NCI-H526 (cell line): ENCODE measurements at regions not wholly inside any gene's neighbourhood (a gene's known extent, or its start where the extent isn't known, plus 50 kb on each side); places are given as distances from the start of the nearest gene placed in this dataset.

Source experiments
- DNase-seq, 2 experiments: peaks; one replicate each; lab custom pipeline; 2025; lab: John Stamatoyannopoulos, UW

DNA sequence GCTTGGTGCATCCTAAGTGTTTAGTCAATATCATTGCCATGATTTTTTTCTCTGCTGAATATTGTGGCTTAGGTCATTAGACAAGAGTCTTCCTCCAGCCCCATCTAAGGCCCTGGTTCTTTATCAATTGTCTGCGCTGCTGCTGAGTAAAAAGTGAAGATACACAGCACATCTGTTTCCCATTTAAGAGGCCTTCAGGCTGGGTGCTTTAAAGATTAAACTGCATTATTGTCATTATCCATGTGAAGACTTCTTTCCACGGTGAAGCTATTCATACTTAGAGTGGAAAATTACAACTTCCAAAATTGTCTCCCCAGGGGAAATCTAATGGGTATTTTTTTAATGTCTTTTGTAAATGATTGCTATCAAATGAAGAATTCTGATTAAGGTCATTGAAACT lies 719.8 kb upstream of the LRRC4C start:
- DNase-seq = no peak

DNA sequence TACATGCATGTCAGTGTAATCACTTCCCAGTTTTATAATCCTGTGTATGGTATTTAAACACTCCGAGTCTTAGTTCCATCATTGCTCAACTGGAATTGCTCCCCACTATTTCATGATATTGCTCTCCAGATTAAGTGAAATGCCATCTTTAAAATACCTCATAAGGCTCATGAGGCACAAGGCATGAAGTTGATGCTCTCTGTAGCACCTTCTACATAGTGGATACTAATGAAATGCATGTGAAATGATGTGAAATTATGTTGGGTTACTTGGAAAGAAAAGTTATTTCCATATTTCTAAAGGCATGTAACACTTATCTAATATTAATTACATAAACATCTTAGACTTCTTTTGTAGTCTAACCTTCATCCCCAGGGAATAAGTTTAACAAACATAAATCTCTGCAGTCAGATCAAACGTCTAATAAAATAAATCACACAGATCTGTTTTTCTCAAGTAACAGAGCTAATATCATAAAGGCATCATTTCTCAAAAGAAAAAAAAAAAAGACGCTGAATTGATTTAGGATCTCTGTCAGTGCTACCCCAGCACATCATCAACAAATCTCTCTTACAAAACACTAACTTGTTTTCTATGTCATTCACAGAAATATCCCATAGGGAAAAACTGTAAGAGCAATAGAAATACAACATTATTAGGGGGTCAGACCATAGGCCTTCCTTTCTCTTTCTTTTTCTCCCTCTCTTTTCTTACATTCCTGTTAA lies 736.0 kb upstream of the LRRC4C start:
- DNase-seq = no peak

- no peak for DNase-seq
Measured at GRCh38 chr11:42200311-42200710, 740.9 kb upstream of the LRRC4C start.

DNA sequence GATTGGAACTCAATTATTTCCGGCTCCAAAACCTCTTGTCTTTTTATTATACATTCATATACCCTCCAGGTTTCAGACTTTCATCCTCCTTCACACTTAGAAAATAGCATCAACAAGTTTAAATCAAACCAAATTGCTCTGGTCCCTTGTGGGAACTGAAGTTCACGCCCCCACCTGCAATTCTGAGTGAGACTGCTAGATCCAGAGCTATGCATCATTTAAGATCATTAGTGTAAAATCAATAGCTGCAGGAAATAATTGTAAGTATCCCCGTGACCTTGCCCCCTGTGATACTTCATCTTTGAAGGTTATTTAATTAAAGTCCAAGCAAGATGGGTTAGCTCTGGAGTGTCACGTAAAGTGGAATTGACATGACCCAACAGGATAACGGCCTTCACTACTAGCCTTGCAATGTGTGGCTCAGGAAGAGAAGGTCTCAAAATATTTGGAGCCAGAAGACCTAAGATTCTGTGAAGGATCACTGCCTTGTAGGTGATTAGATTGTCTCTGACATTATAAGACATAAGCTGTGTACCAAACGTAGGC lies 742.2 kb upstream of the LRRC4C start:
- DNase-seq = no peak

DNA sequence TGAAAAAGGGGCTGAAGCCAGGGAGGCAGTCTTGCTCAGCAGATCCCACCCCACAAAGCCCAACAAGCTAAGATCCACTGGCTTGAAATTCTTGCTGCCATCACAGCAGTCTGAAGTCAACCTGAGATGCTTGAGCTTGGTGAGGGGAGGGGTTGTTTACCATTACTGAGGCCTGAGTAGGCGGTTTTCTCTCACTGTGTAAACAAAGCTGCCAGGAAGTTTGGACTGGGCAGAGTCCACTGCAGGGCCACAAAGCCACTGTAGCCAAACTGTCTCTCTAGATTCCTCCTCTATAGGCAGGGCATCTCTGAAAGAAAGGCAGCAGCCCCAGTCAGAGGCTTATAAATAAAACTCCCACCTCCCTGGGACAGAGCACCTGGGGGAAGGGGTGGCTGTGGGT lies 746.1 kb upstream of the LRRC4C start:
- no peak for DNase-seq

DNA sequence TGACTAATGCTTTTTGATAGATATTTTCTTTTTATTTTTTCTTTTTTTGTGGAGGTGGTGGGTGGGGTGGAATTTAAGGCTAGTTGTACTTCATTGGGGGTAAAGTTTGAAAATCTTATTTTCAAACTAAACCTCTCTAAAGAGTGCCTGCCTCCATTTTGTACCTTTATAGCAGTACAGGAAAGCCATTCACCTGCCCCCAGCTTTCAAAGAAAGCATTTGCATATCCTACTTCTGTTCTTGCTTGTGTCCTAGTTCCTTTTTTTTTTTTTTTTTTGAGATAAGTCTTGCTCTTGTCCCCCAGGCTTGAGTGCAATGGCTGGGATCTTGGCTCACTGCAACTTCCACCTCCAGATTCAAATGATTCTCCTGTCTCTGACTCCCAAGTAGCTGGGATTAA lies 766.2 kb upstream of the LRRC4C start:
- no peak for DNase-seq

DNA sequence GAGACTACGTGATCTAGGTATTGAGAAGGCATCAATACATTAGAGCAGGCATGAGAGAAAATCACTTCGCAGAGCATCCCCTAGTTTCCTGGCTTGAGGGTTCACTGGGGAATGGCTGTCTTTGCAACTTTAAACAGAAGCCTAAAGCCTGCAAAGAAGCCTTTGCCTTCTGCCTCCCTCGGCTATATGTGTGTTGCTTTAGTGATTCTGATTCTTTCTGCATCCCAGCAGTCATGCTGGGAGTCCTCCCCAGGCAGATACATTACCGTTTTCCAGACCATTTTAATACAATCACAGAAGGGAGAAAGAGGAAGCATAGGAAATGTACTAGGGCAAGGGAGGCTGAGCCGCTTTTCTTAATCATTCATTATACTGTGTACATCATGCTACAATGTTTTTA lies 773.2 kb upstream of the LRRC4C start:
- no peak for DNase-seq

DNA sequence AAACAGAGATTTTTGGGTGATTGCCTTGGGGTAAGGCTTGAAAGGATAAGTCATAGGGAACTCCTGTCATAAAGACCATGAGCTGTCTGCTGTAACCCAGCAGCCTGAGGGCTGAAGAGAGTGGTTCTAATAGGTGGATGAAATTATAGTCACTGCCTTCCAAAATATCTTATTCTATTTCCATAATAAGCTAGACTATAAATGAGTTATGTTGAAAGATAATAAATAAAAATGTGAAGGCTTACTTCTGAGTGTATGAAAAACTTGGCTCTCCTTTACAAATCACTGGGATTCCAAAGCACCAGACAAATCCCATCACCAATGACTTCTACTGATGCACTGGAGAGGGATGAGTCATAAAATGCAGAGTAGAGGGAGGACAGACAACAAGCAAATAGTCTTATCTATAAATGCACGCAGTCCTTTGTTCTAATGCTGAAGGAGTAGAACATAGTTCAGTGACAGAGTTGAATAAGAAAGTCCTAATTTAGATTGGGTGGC lies 775.0 kb upstream of the LRRC4C start:
- no peak for DNase-seq

DNA sequence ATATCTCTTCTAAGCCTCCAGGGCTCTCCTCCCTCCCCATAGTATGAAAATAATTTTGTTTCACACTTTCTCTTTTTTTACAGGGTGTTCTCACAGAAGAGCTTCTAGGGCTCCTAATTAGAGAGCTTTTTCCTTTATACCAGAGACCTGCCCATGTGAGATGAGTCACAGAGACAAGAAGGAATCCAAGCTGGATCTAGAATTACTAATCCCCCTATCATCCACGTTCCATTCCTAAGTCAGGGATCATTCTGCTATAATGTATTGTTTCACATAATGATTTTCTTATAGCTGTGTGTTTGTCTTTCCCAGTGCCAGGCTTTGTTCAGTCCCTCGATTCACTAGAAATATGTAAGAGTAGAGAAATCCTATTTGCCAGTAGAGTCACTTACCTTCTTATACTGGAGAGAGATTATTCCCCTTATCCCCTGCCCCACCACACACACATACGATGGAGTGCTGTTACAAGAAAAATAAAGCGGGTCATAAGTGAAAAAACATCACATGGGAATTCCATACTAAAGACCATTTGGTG lies 778.3 kb upstream of the LRRC4C start:
- no peak for DNase-seq

- no peak for DNase-seq
Measured at GRCh38 chr11:42239188-42239587, 779.7 kb upstream of the LRRC4C start.

- DNase-seq = no peak
Measured at GRCh38 chr11:42243385-42243784, 783.9 kb upstream of the LRRC4C start.

GRCh38 chr11:42244376-42244775 lies 784.9 kb upstream of the LRRC4C start:
- DNase-seq = no peak

DNA sequence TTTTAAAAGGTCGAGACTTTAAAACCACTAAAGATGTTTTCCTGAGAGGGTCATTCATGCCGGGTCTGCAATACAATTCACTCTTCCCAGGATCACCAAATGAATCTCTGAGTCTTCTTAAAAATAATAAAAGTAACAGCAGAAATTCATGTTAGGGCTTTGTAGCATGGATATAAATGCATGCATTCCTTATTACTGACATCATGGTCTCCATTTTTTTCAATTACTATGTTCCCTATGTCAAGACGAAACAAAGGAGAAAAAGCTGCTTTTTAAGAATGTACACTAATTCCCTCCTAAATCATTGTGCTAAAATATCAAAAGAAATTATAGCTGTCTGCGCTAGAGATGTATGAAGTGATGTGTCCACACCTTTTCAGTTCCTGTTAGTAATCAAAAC lies 789.9 kb upstream of the LRRC4C start:
- DNase-seq = no peak

DNA sequence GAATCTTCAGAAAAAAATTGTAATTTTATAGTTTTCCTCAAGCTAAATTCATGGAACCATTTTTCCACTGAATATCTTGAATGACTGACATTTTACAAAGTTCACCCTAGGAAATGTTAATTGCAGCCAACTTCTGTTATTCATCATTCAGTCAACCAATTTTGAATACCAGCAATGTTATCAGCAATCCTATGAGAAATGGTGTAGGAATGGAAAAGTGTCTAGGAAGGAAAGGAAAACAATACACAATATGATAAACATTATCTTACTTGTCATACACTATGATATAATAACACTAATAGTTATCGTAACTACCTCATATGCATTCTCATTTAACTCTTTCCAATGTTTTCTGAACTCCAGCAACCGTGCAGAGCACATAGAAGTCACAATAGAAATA lies 790.5 kb upstream of the LRRC4C start:
- DNase-seq = no peak

GRCh38 chr11:42251984-42252383 lies 792.5 kb upstream of the LRRC4C start:
- DNase-seq = no peak

GRCh38 chr11:42253156-42253555 lies 793.7 kb upstream of the LRRC4C start:
- DNase-seq = no peak

DNA sequence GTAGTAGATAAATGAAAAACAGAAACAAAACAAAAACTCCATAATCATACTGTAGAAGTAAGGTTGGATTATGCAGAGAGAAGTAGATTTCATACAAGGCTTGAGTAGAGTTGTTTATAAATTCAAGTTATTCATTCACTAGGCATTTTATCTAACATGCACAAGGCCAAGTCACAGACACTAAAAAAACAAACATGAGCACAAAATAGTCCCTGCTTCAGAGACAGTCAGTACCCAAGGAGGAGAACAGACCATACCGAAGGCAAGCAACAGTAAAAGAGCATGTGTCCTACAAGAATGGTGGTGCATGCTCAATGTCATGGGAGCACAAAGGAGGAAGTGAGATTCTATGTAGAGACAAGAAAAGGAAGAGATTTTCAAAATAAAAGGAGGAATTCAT lies 796.5 kb upstream of the LRRC4C start:
- no peak for DNase-seq

DNA sequence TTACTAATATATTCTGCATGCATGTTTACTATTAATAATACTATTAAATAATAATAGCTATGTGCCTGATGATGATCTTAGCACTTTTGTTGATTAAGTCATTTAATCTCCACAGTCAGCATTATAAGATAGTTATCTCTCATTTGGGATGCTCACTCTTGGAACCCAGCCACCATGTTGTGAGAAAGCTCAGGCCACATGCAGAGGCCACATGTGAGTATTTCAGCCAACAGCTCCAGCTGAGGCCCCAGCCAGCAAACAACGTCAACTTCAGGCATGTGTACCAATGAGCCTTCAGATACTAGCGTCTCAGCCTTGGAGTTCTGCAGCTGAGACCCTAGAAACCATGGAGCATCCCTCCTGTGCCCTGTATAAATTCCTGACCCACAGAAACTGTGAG lies 798.1 kb upstream of the LRRC4C start:
- DNase-seq = no peak

DNA sequence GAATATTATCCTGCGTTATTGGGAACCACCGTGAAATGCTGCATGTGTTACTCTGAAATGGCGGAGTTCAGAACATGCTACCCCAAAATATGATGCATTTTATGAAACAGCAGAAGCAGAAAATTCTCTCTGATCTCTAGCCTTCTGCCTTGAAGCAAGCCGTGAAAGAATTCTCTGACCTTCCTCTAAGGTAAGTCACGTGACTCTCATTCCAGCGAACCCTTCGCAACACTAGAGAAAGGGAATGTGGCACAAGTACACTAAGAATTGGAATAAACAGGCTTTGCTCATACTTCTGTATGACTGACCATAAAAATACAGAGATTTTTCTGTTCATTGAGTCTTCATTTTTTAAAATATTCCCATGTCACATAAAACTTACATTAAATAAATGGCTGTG lies 805.6 kb upstream of the LRRC4C start:
- DNase-seq = no peak

- DNase-seq = no peak
Measured at GRCh38 chr11:42271306-42271705, 811.9 kb upstream of the LRRC4C start.

DNA sequence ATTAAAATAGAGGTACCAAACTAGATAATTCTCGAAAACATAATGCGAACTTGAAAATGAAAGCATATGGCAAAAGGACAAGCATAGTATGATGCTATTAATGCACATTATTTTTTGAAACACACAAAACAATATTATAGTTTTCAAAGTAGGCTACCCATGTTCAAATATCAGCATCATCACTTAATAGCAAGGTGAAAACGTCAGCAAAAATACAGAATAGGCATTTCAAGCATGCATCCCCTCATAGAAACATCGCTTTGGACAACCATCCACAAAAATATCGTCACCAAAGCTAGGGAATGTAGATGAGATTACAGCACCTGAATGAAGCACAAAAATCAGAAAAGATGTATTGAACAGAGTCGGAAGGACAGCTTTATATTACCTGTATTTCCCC lies 814.5 kb upstream of the LRRC4C start:
- no peak for DNase-seq

- no peak for DNase-seq
Measured at GRCh38 chr11:42296910-42297309, 837.5 kb upstream of the LRRC4C start.

DNA sequence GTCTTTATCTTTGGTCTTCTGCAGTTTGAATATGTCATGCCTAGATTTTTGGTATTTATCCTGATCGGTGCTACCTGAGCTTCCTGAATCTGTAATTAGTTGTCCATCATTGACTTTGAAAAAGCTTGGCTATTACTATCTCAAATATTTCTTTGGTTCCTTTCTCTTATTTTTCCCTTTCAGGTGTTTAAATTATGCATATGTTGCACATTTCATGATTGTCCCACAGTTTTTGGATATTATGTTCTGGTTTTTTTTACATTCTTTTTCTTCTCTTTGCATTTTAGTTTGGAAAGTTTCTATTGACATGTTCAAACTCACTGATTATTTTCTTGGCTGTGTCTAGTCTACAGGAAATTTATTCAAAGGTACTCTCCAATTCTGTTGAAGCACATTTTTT lies 840.3 kb upstream of the LRRC4C start:
- DNase-seq = no peak

DNA sequence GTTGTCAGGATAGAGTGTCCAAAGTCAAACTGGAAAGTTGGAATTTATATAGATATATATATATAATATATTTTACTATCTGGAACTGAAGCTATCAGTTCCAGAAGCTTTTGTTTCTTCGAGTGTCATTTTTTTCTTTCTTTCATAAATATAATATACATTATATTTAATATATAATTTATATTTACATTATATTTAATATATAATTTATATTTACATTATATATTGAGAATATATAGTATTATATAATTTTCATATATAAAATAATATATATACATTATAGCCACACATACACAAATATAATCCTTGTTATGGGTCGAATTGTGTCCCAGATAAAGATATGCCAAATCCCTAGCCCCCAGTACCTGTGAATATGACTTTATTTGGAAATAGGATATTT lies 842.3 kb upstream of the LRRC4C start:
- DNase-seq = no peak
